Fibroblast of lung (primary cell): ENCODE measurements at regions not wholly inside any gene's neighbourhood (a gene's known extent, or its start where the extent isn't known, plus 50 kb on each side); places are given as distances from the start of the nearest gene placed in this dataset.

Experiments
- DNase-seq, 2 donors: peaks; one replicate each; pipeline versions ENCODE4 v3.0.0 to v3.0.0-alpha.2; 2010; ENCODE audit warnings: low read depth in 2 of 2
- H2AFZ ChIP-seq: 2 replicates; pipeline ENCODE4 v1.5.1; 2012; ENCODE audit warnings: low read length, control low read depth, inconsistent platforms
- H3K27ac ChIP-seq: 2 replicates; pipeline ENCODE4 v1.5.1; 2011; ENCODE audit warnings: low read length, control low read depth; ENCODE audit not compliant: insufficient read depth
- H3K27me3 ChIP-seq: 2 replicates; pipeline ENCODE4 v1.5.1; 2011; ENCODE audit warnings: mild to moderate bottlenecking, low read length; ENCODE audit not compliant: control insufficient read depth, insufficient read depth
- H3K36me3 ChIP-seq: 2 replicates; pipeline ENCODE4 v1.5.1; 2011; ENCODE audit warnings: low read length; ENCODE audit not compliant: control insufficient read depth, insufficient read depth
- H3K4me1 ChIP-seq: 2 replicates; pipeline ENCODE4 v1.5.1; 2011; ENCODE audit warnings: low read length; ENCODE audit not compliant: control insufficient read depth, insufficient read depth; ENCODE audit errors: extremely low read depth
- H3K4me2 ChIP-seq: 2 replicates; pipeline ENCODE4 v1.5.1; 2011; ENCODE audit warnings: low read length, control low read depth; ENCODE audit not compliant: insufficient read depth; ENCODE audit errors: extremely low read depth
- H3K4me3 ChIP-seq, 4 experiments: fragments of 200-600 bp in 1 of 4; sonication (generic) in 1 of 4; replicated peaks in 1 of 4; 2 replicates each; pipeline ENCODE4 v1.5.1; 2011 to 2016; ENCODE audit warnings: low read length in 4 of 4, low read depth in 3 of 4, mild to moderate bottlenecking in 3 of 4, control low read depth in 2 of 4, inconsistent platforms in 1 of 4, mixed read lengths in 1 of 4; ENCODE audit not compliant: insufficient read depth in 1 of 4; ENCODE audit errors: control extremely low read depth in 1 of 4
- H3K79me2 ChIP-seq: 2 replicates; pipeline ENCODE4 v1.5.1; 2012; ENCODE audit warnings: mild to moderate bottlenecking, low read length, inconsistent platforms; ENCODE audit not compliant: control insufficient read depth, insufficient read depth
- H3K9ac ChIP-seq: 2 replicates; pipeline ENCODE4 v1.5.1; 2011; ENCODE audit warnings: mild to moderate bottlenecking, low read length, control low read depth; ENCODE audit not compliant: insufficient read depth
- H3K9me3 ChIP-seq: 2 replicates; pipeline ENCODE4 v1.5.1; 2012; ENCODE audit warnings: low read depth, low read length; ENCODE audit not compliant: control insufficient read depth, insufficient read depth
- H4K20me1 ChIP-seq: 2 replicates; pipeline ENCODE4 v1.5.1; 2011; ENCODE audit warnings: low read length; ENCODE audit not compliant: control insufficient read depth, insufficient read depth; ENCODE audit errors: extremely low read depth
- CTCF ChIP-seq, 2 donors: IDR thresholded peaks in 1 of 2; conservative IDR thresholded peaks in 1 of 2; 1 replicate in 1 of 2; 2 replicates in 1 of 2; pipeline ENCODE4 v1.5.1; 2011 to 2012; ENCODE audit warnings: low read length in 2 of 2, control low read depth in 1 of 2, inconsistent platforms in 1 of 2, low read depth in 1 of 2, mild to moderate bottlenecking in 1 of 2
- EZH2 ChIP-seq: IDR thresholded peaks from 2 replicates; pipeline ENCODE4 v1.5.1; 2012; ENCODE audit warnings: low read length, control low read depth, mild to moderate bottlenecking; ENCODE audit errors: missing control alignments

GRCh38 chr6:132016396-132016795, 65.2 kb upstream of the CCN2 start:
- no peak overlapping the region for H3K4me2 ChIP-seq
- no peaks in the 10 kb centered on the region for H3K9me3 ChIP-seq
- H3K27me3 ChIP-seq, result no peaks in the 10 kb centered on the region
- no peaks in the 10 kb centered on the region for H3K79me2 ChIP-seq
- H3K4me1 ChIP-seq, result no peaks in the 10 kb centered on the region
- no peak overlapping the region for H2AFZ ChIP-seq
- no peak for TF ChIP-seq CTCF (conservative IDR thresholded peaks at IDR 0.05 in 1 of 2, IDR thresholded peaks at IDR 0.05 in 1 of 2; ENCODE audit: low read depth in 1 of 2, low read length in 2 of 2)
- TF ChIP-seq EZH2, result no peak
- H3K9ac ChIP-seq, result no peak overlapping the region
- no peak for DNase-seq
- H3K27ac ChIP-seq, result no peak overlapping the region
- no peak overlapping the region for H3K4me3 ChIP-seq
- H3K36me3 ChIP-seq, result no peaks in the 10 kb centered on the region
- no peaks in the 10 kb centered on the region for H4K20me1 ChIP-seq

DNA sequence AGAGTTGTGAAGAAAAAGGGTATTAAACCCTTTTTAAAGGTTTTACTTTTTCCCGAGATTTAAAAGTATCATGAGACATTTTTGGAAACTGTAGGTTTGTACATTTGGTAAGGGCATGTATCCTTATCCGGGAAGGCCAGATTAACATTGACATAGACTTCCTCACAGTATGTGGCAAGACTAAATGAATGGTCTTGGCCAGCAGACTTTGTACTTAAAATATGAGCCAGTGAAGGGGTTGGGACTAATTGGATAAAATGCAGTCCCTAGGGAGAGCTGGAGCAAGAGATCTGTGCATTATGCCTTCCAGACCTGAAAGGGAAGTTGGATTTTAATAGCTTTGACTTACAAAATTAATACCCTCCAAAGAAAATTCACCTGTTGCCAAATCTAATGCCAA, 60.4 kb upstream of the CCN2 start:
- peaks cover 3% of the 10 kb centered on the region for H3K4me1 ChIP-seq
- H3K4me2 ChIP-seq, result no peak overlapping the region
- TF ChIP-seq EZH2 (no peak), CTCF (conservative IDR thresholded peaks at IDR 0.05 in 1 of 2, IDR thresholded peaks at IDR 0.05 in 1 of 2; ENCODE audit: low read depth in 1 of 2, low read length in 2 of 2) (no peak)
- no peak overlapping the region for H3K27ac ChIP-seq
- H4K20me1 ChIP-seq, result no peaks in the 10 kb centered on the region
- no peak overlapping the region for H2AFZ ChIP-seq
- no peak overlapping the region for H3K9ac ChIP-seq
- H3K36me3 ChIP-seq, result no peaks in the 10 kb centered on the region
- no peaks in the 10 kb centered on the region for H3K9me3 ChIP-seq
- peak; percentile 17 to 72 for DNase-seq
- no peak overlapping the region for H3K4me3 ChIP-seq
- H3K27me3 ChIP-seq, result no peaks in the 10 kb centered on the region
- H3K79me2 ChIP-seq, result no peaks in the 10 kb centered on the region

DNA sequence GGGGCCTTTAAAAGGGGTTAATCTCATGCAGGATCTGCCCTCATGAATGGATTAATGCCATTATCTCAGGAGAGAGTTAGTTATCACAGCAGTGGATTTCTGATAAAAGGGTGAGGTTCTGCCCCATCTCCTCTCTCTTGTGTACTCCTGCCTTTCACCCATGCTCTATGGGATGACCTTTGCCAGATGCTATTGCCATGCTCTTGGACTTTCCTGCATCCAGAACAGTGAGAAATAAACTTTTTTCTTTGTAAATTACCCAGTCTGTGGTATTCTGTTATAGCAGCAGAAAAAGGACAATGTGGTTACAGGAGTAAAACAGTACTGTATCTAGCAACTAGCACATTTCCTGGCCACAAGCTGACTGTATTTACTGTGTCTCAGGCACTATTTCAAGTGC, 58.0 kb upstream of the CCN2 start:
- DNase-seq, result no peak

More for the DNA sequence above, 58.0 kb upstream of the CCN2 start:
- Histone ChIP-seq H3K9ac (no peak overlapping the region), H4K20me1 (no peaks in the 10 kb centered on the region), H3K27me3 (no peaks in the 10 kb centered on the region), H2AFZ (no peak overlapping the region), H3K4me1 (peaks cover 3% of the 10 kb centered on the region), H3K27ac (no peak overlapping the region), H3K36me3 (no peaks in the 10 kb centered on the region), H3K9me3 (no peaks in the 10 kb centered on the region), H3K4me2 (no peak overlapping the region), H3K79me2 (no peaks in the 10 kb centered on the region), H3K4me3 (no peak overlapping the region)
- TF ChIP-seq CTCF (conservative IDR thresholded peaks at IDR 0.05 in 1 of 2, IDR thresholded peaks at IDR 0.05 in 1 of 2; ENCODE audit: low read depth in 1 of 2, low read length in 2 of 2) (no peak), EZH2 (no peak)
